K562 (cell line): ENCODE measurements at regions not wholly inside any gene's neighbourhood (a gene's known extent, or its start where the extent isn't known, plus 50 kb on each side); places are given as distances from the start of the nearest gene placed in this dataset.

Experiments used
- CBFB ChIP-seq: sonication (generic); formaldehyde crosslinking; IDR thresholded peaks from 2 replicates; pipeline ENCODE4 v1.4.0; 2020; ENCODE audit warnings: mild to moderate bottlenecking, missing genetic modification reagents
- ETS1 ChIP-seq: conservative IDR thresholded peaks from 2 replicates; pipeline ENCODE4 v1.6.1; 2011; ENCODE audit warnings: low read depth, mild to moderate bottlenecking, low read length; ENCODE audit not compliant: control insufficient read depth
- HNRNPH1 ChIP-seq: fragments of 200-400 bp; formaldehyde crosslinking; optimal IDR thresholded peaks from 2 replicates; pipeline ENCODE3; 2017; ENCODE audit warnings: low read depth, mild to moderate bottlenecking, low read length, moderate library complexity
- NR2C2 ChIP-seq, 2 experiments: fragments of 200-800 bp in 1 of 2; sonication (Bioruptor generic) in 1 of 2; sonication (generic) in 1 of 2; formaldehyde crosslinking in 1 of 2; IDR thresholded peaks; 2 replicates each; pipeline versions ENCODE4 v1.6.1 to v1.8.0; 2016 to 2022; ENCODE audit warnings: mild to moderate bottlenecking in 1 of 2, missing compliant biosample characterization in 1 of 2, missing genetic modification characterization in 1 of 2, missing genetic modification reagents in 1 of 2
- PCBP2 ChIP-seq: fragments of 200-400 bp; formaldehyde crosslinking; IDR thresholded peaks from 2 replicates; pipeline ENCODE4 v1.6.1; 2018; ENCODE audit warnings: low read length, low read depth, mild to moderate bottlenecking, moderate library complexity; ENCODE audit not compliant: poor library complexity, severe bottlenecking
- POLR2AphosphoS5 ChIP-seq: IDR thresholded peaks from 2 replicates; pipeline ENCODE4 v1.6.1; 2011; ENCODE audit warnings: mild to moderate bottlenecking, low read depth, low read length, moderate library complexity; ENCODE audit not compliant: control insufficient read depth, insufficient read depth
- RBBP5 ChIP-seq: fragments of 200-600 bp; sonication (generic); IDR thresholded peaks from 2 replicates; pipeline ENCODE4 v1.6.1; 2012; ENCODE audit warnings: borderline replicate concordance, mild to moderate bottlenecking, low read length, control low read depth, inconsistent platforms; ENCODE audit not compliant: insufficient read depth, poor library complexity, severe bottlenecking
- REST ChIP-seq, 2 experiments: fragments of 450-650 bp; formaldehyde crosslinking in 1 of 2; IDR thresholded peaks; 2 replicates each; pipeline versions ENCODE4 v1.4.0 to v1.6.1; 2014 to 2020; ENCODE audit warnings: mild to moderate bottlenecking in 2 of 2, borderline replicate concordance in 1 of 2, low read depth in 1 of 2
- ZBTB7A ChIP-seq: IDR thresholded peaks from 2 replicates; pipeline ENCODE4 v1.6.1; 2011; ENCODE audit warnings: low read depth, mild to moderate bottlenecking, low read length, moderate library complexity, borderline replicate concordance; ENCODE audit not compliant: control insufficient read depth

GRCh38 chr11:130578738-130579368, 130.4 kb downstream of the ADAMTS15 start:
- no peak for TF ChIP-seq RBBP5
- TF ChIP-seq ETS1, result no peak
- TF ChIP-seq HNRNPH1, result no peak
- TF ChIP-seq REST (IDR thresholded peaks at IDR 0.05; ENCODE audit: borderline replicate concordance), result no peak
- no peak for TF ChIP-seq REST (CRISPR knock-in tag; IDR thresholded peaks at IDR 0.05; ENCODE audit: low read depth)
- TF ChIP-seq CBFB (CRISPR knock-in tag), result no peak
- TF ChIP-seq POLR2AphosphoS5, result no peak
- TF ChIP-seq NR2C2 (CRISPR knock-in tag; IDR thresholded peaks at IDR 0.05), result no peak
- TF ChIP-seq NR2C2 (tag; IDR thresholded peaks at IDR 0.05), result no peak
- TF ChIP-seq PCBP2, result no peak
- no peak for TF ChIP-seq ZBTB7A
